ENCODE measurements at regions not wholly inside any gene's neighbourhood (a gene's known extent, or its start where the extent isn't known, plus 50 kb on each side); places are given as distances from the start of the nearest gene placed in this dataset.

DNA sequence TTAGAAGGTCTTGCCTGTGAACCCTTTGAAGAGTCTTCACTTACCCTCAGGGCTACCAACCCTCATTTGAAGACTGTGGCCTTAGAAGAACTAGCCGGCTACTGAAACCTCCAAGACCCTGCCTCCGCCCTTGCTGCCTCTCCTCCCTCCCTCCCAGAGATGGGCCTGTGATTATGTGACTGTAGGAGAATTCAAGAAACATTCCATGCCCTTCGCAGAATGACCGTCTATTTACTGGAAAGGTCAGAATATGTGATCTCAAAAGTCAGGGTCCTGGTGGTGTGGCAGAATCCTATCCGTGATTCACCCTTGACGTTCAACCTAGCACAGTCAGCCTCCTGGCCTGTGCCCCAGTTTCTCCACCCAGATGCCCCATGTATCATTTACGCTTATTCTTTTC lies 109.6 kb downstream of the CTNND1 start:
- TF ChIP-seq, protein P1, sequence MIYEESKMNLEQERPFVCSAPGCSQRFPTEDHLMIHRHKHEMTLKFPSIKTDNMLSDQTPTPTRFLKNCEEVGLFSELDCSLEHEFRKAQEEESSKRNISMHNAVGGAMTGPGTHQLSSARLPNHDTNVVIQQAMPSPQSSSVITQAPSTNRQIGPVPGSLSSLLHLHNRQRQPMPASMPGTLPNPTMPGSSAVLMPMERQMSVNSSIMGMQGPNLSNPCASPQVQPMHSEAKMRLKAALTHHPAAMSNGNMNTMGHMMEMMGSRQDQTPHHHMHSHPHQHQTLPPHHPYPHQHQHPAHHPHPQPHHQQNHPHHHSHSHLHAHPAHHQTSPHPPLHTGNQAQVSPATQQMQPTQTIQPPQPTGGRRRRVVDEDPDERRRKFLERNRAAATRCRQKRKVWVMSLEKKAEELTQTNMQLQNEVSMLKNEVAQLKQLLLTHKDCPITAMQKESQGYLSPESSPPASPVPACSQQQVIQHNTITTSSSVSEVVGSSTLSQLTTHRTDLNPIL (CRISPR knock-in tag; IDR thresholded peaks at IDR 0.05; ENCODE audit: low read depth) = no peak
- TF ChIP-seq ISL1 (CRISPR knock-in tag; IDR thresholded peaks at IDR 0.05) = no peak
- TF ChIP-seq CSDC2 (CRISPR knock-in tag; IDR thresholded peaks at IDR 0.05) = no peak
- TF ChIP-seq ZNF565 (CRISPR knock-in tag; conservative IDR thresholded peaks at IDR 0.05; ENCODE audit: low read depth) = no peak
- TF ChIP-seq OSR1 (CRISPR knock-in tag; IDR thresholded peaks at IDR 0.05) = no peak

Data from SK-N-SH treated with all-trans-retinoic acid at 6 μM for 48 hours (cell line).